ENCODE measurements at regions not wholly inside any gene's neighbourhood (a gene's known extent, or its start where the extent isn't known, plus 50 kb on each side); places are given as distances from the start of the nearest gene placed in this dataset.

- DNase-seq (ENCODE audit: low spot score): no peak
These were observed 65.8 kb upstream of the LEKR1 start for GRCh38 chr3:156760333-156760732.

GRCh38 chr3:156761007-156761406 is 65.1 kb upstream of the LEKR1 start:
- no peak for DNase-seq (ENCODE audit: low spot score)

DNA sequence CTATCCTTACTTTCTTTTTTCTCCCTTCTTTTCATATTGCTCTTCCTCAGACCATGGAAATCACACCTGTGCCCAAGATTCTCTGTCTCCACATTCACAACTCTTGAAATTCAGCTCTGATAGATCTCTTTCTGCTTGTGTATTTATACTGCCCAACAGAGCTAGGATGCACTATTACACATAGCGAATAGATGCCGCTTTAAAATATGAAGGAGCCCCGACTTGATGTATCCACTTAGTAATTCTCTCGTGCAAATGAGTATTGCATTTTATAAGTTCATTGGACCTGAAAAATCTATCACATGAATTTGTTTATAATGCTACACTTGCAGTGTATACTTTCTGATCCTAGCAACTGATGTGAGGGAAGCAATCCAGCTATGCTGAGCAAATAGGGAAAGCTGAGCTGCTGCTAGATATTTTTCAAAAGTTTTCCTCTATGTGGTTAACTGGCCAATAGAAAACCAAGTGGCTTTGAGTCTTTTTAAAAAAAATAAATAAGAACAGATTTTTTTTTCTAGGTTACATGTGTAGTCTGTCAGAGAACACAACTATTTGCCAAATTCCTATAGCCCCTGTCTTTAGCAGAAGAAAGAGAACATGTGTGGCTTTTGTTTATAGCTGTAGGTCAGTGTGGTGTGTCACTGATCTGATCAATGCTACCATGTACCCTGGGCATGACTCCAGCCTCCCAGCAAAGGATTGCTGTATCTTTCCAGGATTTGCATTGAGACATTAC is 64.3 kb upstream of the LEKR1 start:
- no peak for DNase-seq (ENCODE audit: low spot score)

GRCh38 chr3:156762631-156763185 is 63.4 kb upstream of the LEKR1 start:
- no peak for DNase-seq (ENCODE audit: low spot score)

GRCh38 chr3:156763386-156763785 is 62.8 kb upstream of the LEKR1 start:
- DNase-seq (ENCODE audit: low spot score): no peak

- no peak for DNase-seq (ENCODE audit: low spot score)
These were observed 62.0 kb upstream of the LEKR1 start for GRCh38 chr3:156763931-156764720.

GRCh38 chr3:156764751-156765150 is 61.4 kb upstream of the LEKR1 start:
- peak; percentile 57 for DNase-seq (ENCODE audit: low spot score)

GRCh38 chr3:156768390-156768789 is 57.8 kb upstream of the LEKR1 start:
- DNase-seq (ENCODE audit: low spot score): no peak

- DNase-seq (ENCODE audit: low spot score): no peak
These were observed 56.2 kb upstream of the LEKR1 start for GRCh38 chr3:156769721-156770654.

DNA sequence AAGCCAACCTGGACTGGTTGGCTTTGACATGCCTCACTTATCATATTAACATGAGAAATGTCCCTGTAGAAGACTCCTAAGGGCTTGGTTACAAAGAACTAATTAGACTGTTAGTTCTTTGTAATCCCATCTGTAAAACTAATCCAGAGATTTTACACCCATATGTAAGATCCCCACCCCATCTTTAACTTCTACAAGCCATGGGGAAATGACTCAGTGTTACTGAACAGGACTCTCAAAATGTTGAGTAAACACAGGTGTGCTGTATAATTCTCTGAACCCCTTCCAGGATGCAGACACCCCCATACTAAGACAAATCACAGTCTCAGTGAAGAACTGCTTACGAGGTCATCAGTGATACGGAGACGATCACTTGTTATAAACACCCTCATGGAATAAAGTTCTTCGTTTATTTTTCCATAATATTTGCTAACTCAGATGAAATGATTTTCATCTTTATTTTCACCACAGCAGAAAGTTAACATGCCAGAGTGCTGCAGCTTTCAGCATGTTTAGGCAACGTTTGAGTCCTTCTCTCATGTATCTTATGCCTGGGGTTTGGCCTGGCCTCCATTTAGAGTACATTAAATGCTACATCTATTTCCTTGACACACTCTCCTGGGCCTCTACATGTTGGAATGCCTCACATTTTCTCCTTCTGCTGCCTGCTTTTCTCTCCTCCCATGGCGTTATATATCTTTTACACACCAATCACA is 55.3 kb upstream of the LEKR1 start:
- DNase-seq (ENCODE audit: low spot score): no peak

DNA sequence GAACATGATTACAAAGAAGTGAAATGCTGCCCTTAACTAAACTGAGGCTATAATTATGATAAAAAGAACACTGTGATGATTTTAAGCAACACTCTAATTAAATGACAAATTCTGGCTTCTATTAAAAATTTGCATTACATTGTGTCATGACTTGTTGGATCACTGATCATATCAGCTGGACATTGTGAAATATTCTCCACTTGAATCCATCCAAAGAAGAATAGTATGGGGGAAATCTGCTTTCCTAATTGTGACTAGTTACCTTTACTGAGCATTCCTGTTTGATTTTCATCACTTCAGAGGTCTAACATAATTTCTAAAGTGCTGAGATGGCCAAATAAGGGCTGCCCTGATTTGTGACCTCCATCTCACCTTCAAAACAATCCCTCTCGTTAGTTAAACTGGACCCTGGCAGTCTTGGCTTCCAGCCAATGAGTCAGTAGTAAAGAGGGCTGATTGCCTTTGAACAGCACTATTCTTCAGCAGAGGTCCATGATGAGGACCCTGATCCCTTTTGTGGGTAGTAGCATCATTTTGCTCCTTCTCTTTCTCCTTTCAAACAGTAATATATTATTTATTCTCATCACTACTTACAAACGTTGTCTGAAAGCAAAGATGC is 53.5 kb upstream of the LEKR1 start:
- DNase-seq (ENCODE audit: low spot score): no peak

DNA sequence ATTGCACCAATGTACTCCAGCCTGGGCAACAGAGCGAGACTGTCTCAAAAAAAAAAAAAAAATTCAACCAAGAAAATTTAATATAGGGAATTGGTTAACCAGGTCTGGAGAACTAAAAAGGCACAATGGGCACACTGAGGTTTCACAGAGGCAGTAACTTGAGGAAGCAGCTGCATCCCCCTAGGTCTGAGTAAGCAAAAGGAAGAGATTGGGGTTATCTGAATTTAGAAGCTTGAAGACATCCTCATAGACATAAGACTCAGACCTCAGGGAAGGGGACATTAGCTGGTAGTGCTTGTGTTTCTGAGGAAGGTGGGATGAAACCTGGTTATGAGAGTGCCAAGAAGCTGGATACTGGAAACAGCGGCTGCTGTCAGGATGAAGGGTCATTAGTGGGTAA is 50.1 kb upstream of the LEKR1 start:
- no peak for DNase-seq (ENCODE audit: low spot score)
